ENCODE measurements at regions not wholly inside any gene's neighbourhood (a gene's known extent, or its start where the extent isn't known, plus 50 kb on each side); places are given as distances from the start of the nearest gene placed in this dataset.
"Not testable (repeated sequence)": the region's sequence is repeated elsewhere in the genome, so short reads cannot be mapped to it uniquely, and the experiment has no call there.

GRCh38 chr16:59658572-59658971, 924.5 kb upstream of the GOT2 start:
- FAIRE-seq = no peak

- FAIRE-seq = no peak
These were observed 920.9 kb upstream of the GOT2 start for GRCh38 chr16:59655031-59655430.

GRCh38 chr16:59654455-59654854, 920.3 kb upstream of the GOT2 start:
- FAIRE-seq = no peak

GRCh38 chr16:59651662-59652061, 917.5 kb upstream of the GOT2 start:
- FAIRE-seq = no peak

- FAIRE-seq = no peak
These were observed 911.1 kb upstream of the GOT2 start for GRCh38 chr16:59645194-59645593.

GRCh38 chr16:59635674-59636073, 901.6 kb upstream of the GOT2 start:
- FAIRE-seq = no peak

- FAIRE-seq = no peak
These were observed 900.8 kb upstream of the GOT2 start for GRCh38 chr16:59634951-59635350.

GRCh38 chr16:59634004-59634579, 900.0 kb upstream of the GOT2 start:
- no peak for FAIRE-seq

- FAIRE-seq = no peak
These were observed 898.2 kb upstream of the GOT2 start for GRCh38 chr16:59632276-59632855.

- FAIRE-seq = not testable (repeated sequence)
These were observed 890.3 kb upstream of the GOT2 start for GRCh38 chr16:59624381-59624780.

GRCh38 chr16:59614466-59615240, 880.5 kb upstream of the GOT2 start:
- no peak for FAIRE-seq

GRCh38 chr16:59612910-59613620, 878.9 kb upstream of the GOT2 start:
- FAIRE-seq = not testable (repeated sequence)

GRCh38 chr16:59612094-59612493, 878.0 kb upstream of the GOT2 start:
- FAIRE-seq = no peak

GRCh38 chr16:59611556-59611955, 877.4 kb upstream of the GOT2 start:
- no peak for FAIRE-seq

- FAIRE-seq = no peak
These were observed 871.6 kb upstream of the GOT2 start for GRCh38 chr16:59605706-59606105.

- FAIRE-seq = no peak
These were observed 870.2 kb upstream of the GOT2 start for GRCh38 chr16:59604354-59604753.

GRCh38 chr16:59601452-59601851, 867.3 kb upstream of the GOT2 start:
- FAIRE-seq = no peak

- no peak for FAIRE-seq
These were observed 863.2 kb upstream of the GOT2 start for GRCh38 chr16:59597269-59597668.

GRCh38 chr16:59596693-59597092, 862.6 kb upstream of the GOT2 start:
- no peak for FAIRE-seq

GRCh38 chr16:59593194-59593661, 859.1 kb upstream of the GOT2 start:
- FAIRE-seq = no peak

- peak; percentile 40 for FAIRE-seq
These were observed 857.4 kb upstream of the GOT2 start for GRCh38 chr16:59591480-59591879.

- no peak for FAIRE-seq
These were observed 856.7 kb upstream of the GOT2 start for GRCh38 chr16:59590845-59591244.

GRCh38 chr16:59586331-59586730, 852.2 kb upstream of the GOT2 start:
- FAIRE-seq = peak; percentile 11

GRCh38 chr16:59574296-59574695, 840.2 kb upstream of the GOT2 start:
- FAIRE-seq = no peak
